A549 (cell line): ENCODE measurements at regions not wholly inside any gene's neighbourhood (a gene's known extent, or its start where the extent isn't known, plus 50 kb on each side); places are given as distances from the start of the nearest gene placed in this dataset.

Source experiments
- ATAC-seq, 2 experiments: fragments of 200-7000 bp in 1 of 2; fragments of >200 bp in 1 of 2; cut with Nextera tagmentation in 1 of 2; cut with Tn5 transposase in 1 of 2; 3 replicates each; pipeline versions ENCODE4 v1.8.0 to v1.9.1; 2018 to 2020; ENCODE audit warnings: mild to moderate bottlenecking in 1 of 2, moderate library complexity in 1 of 2
- CTCF ChIA-PET: fragments of 300-600 bp; sonication (Branson Sonifier 250); formaldehyde crosslinking; extraction: SDS; loops from one replicate; lab custom pipeline; 2021; ENCODE audit warnings: antibody characterized with exemption, inconsistent platforms; lab: Yijun Ruan, JAX
- POLR2A ChIA-PET: fragments of 350-600 bp; formaldehyde crosslinking; extraction: SDS; loops from one replicate; lab custom pipeline; 2021; ENCODE audit warnings: antibody characterized with exemption, inconsistent platforms; lab: Yijun Ruan, JAX
- DNase-seq, 2 experiments: peaks; one replicate each; pipeline versions ENCODE4 v3.0.0 to v3.0.0-alpha.2; 2011 to 2016; ENCODE audit warnings: low read depth in 1 of 2, low spot score in 1 of 2
- FAIRE-seq: peaks from 2 replicates; lab custom pipeline; 2011; peaks lifted over from hg19 to GRCh38; lab: Jason Lieb, UNC
- H3K27ac ChIP-seq, 2 experiments: fragments of >200 bp; sonication (Bioruptor Twin); formaldehyde crosslinking; 3 replicates each; pipeline ENCODE4 v1.5.1; 2016 to 2017
- H3K4me1 ChIP-seq: fragments of >200 bp; sonication (Bioruptor Twin); formaldehyde crosslinking; 3 replicates; pipeline ENCODE4 v1.6.1; 2016
- H3K4me2 ChIP-seq: fragments of >200 bp; sonication (Bioruptor Twin); formaldehyde crosslinking; 3 replicates; pipeline ENCODE4 v1.6.1; 2016
- H3K4me3 ChIP-seq: fragments of >200 bp; sonication (Bioruptor Twin); formaldehyde crosslinking; 3 replicates; pipeline ENCODE4 v1.5.1; 2016
- H3K9me3 ChIP-seq: fragments of >200 bp; sonication (Bioruptor Twin); formaldehyde crosslinking; 3 replicates; pipeline ENCODE4 v1.6.1; 2016
- BCL3 ChIP-seq: fragments of >200 bp; sonication (Bioruptor Twin); formaldehyde crosslinking; IDR thresholded peaks from 3 replicates; pipeline ENCODE4 v1.6.1; 2016
- CHD2 ChIP-seq: fragments of 150-350 bp; IDR thresholded peaks from 2 replicates; pipeline ENCODE4 v1.6.1; 2014; ENCODE audit warnings: low read length; ENCODE audit not compliant: partially characterized antibody
- CTCF ChIP-seq: fragments of >200 bp; sonication (Bioruptor Twin); formaldehyde crosslinking; IDR thresholded peaks from 3 replicates; pipeline ENCODE4 v1.5.1; 2016
- E2F6 ChIP-seq: IDR thresholded peaks from 2 replicates; pipeline ENCODE4 v1.6.1; 2012; ENCODE audit warnings: low read depth, borderline replicate concordance
- FOSL2 ChIP-seq, 2 experiments: fragments of 450-650 bp in 1 of 2; fragments of >200 bp in 1 of 2; sonication (Bioruptor Twin) in 1 of 2; formaldehyde crosslinking; IDR thresholded peaks; 2 replicates each; pipeline versions ENCODE4 v1.5.0 to v1.6.1; 2016 to 2020; ENCODE audit warnings: mild to moderate bottlenecking in 1 of 2, moderate library complexity in 1 of 2
- GATA3 ChIP-seq: IDR thresholded peaks from 2 replicates; pipeline ENCODE4 v1.6.1; 2012; ENCODE audit warnings: borderline replicate concordance
- HDAC2 ChIP-seq: fragments of 200-600 bp; sonication (generic); IDR thresholded peaks from 2 replicates; pipeline ENCODE4 v1.6.1; 2016
- HOXA7 ChIP-seq: fragments of 250-450 bp; sonication (Bioruptor Pico); IDR thresholded peaks from 2 replicates; pipeline ENCODE4 v1.5.0; 2020; ENCODE audit warnings: mild to moderate bottlenecking, moderate library complexity
- KDM1A ChIP-seq: fragments of 200-600 bp; sonication (generic); IDR thresholded peaks from 2 replicates; pipeline ENCODE4 v1.6.1; 2016; ENCODE audit warnings: low read depth, mild to moderate bottlenecking
- MAFK ChIP-seq: fragments of 450-650 bp; IDR thresholded peaks from 2 replicates; pipeline ENCODE4 v1.6.1; 2014; ENCODE audit not compliant: partially characterized antibody
- MAZ ChIP-seq: fragments of 150-350 bp; IDR thresholded peaks from 2 replicates; pipeline ENCODE4 v1.6.1; 2014; ENCODE audit warnings: antibody characterized with exemption, low read depth, low read length, borderline replicate concordance
- MYC ChIP-seq: IDR thresholded peaks from 2 replicates; pipeline ENCODE4 v1.6.1; 2012; ENCODE audit warnings: mild to moderate bottlenecking, inconsistent platforms, low read length, improper control_type of control experiment, borderline replicate concordance
- PBX3 ChIP-seq: IDR thresholded peaks from 2 replicates; pipeline ENCODE4 v1.6.1; 2012
- POLR2AphosphoS2 ChIP-seq: conservative IDR thresholded peaks from 2 replicates; pipeline ENCODE4 v1.6.1; 2012; ENCODE audit warnings: low read length, improper control_type of control experiment, inconsistent platforms
- REST ChIP-seq: fragments of 200-600 bp; sonication (generic); IDR thresholded peaks from 2 replicates; pipeline ENCODE4 v1.6.1; 2016; ENCODE audit warnings: antibody characterized with exemption, mild to moderate bottlenecking, moderate library complexity
- RFX5 ChIP-seq: fragments of 450-650 bp; IDR thresholded peaks from 2 replicates; pipeline ENCODE4 v1.7.1; 2014; ENCODE audit warnings: antibody characterized with exemption, mild to moderate bottlenecking, moderate library complexity
- RNF2 ChIP-seq: fragments of 200-600 bp; sonication (generic); IDR thresholded peaks from 2 replicates; pipeline ENCODE4 v1.6.1; 2016; ENCODE audit warnings: low read depth, mild to moderate bottlenecking, antibody characterized with exemption, moderate library complexity, borderline replicate concordance
- SMC3 ChIP-seq: fragments of >200 bp; sonication (Bioruptor Twin); formaldehyde crosslinking; IDR thresholded peaks from 3 replicates; pipeline ENCODE4 v1.6.1; 2018; ENCODE audit warnings: inconsistent platforms
- SREBF2 ChIP-seq: fragments of 450-650 bp; IDR thresholded peaks from 2 replicates; pipeline ENCODE4 v1.6.1; 2014; ENCODE audit warnings: mild to moderate bottlenecking, moderate library complexity
- WGBS: methylation state at CpG from one replicate; pipeline ENCODE4 v1.1.6; 2017; ENCODE audit errors: missing lambda C conversion rate; 5-methylcytosine and 5-hydroxymethylcytosine counted together

GRCh38 chr17:13078591-13079385, 61.0 kb upstream of the ELAC2 start (continued):
- TF ChIP-seq FOSL2 (IDR thresholded peaks at IDR 0.05) (no peak), FOSL2 (CRISPR knock-in tag; IDR thresholded peaks at IDR 0.05) (no peak), MAZ (no peak), CHD2 (no peak)
- TF ChIP-seq, all 56 proteins: peak for 0

- WGBS = 49% methylated on average over 4 of the region's 4 CpGs
- no peak for DNase-seq
- TF ChIP-seq POLR2AphosphoS2 = no peak
- no peak for TF ChIP-seq HOXA7 (CRISPR knock-in tag)
- no peak for TF ChIP-seq RFX5
- no peak for TF ChIP-seq E2F6
- no peak for TF ChIP-seq PBX3
- TF ChIP-seq FOSL2 (IDR thresholded peaks at IDR 0.05) = no peak
- no peak for TF ChIP-seq FOSL2 (CRISPR knock-in tag; IDR thresholded peaks at IDR 0.05)
- TF ChIP-seq RNF2 = no peak
- TF ChIP-seq MAFK = no peak
- TF ChIP-seq CTCF = no peak
- no peak for TF ChIP-seq REST
- no peak for TF ChIP-seq MYC
- no peak for TF ChIP-seq HDAC2
- no peak for TF ChIP-seq SREBF2
- TF ChIP-seq SMC3 = no peak
- no peak for TF ChIP-seq GATA3
- TF ChIP-seq BCL3 = no peak
- TF ChIP-seq KDM1A = no peak
- ChIA-PET CTCF (no interaction called here), POLR2A (no interaction called here)
- Histone ChIP-seq H3K4me2 (no peak overlapping the region), H3K27ac (no peak overlapping the region), H3K9me3 (no peaks in the 10 kb centered on the region), H3K4me1 (no peaks in the 10 kb centered on the region), H3K4me3 (no peak overlapping the region)
- no peak for FAIRE-seq
- no peak for ATAC-seq
Measured at GRCh38 chr17:13076905-13077304, 59.1 kb upstream of the ELAC2 start.
